ENCODE measurements at regions not wholly inside any gene's neighbourhood (a gene's known extent, or its start where the extent isn't known, plus 50 kb on each side); places are given as distances from the start of the nearest gene placed in this dataset.

DNA sequence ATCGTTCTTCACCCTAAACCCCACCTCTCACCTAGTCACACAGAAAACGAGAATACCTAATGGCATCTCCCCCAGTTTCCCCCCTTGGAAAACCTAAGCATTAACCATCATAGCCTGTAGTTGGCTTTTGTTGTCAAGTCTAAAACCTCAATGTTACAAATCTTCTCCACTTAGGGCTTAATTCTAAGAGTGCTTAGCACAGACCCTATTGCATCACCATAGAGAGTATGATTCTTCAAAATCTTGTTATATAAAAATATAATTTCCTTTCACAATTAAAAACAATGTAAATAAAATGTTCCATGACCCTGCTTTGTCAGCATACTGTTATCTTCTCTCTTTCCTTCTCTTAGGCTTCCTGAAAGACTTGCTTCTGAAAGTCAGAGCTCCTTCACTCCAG, 263.2 kb upstream of the RGS18 start:
- DNase-seq (ENCODE audit: low spot score) (no peak), ATAC-seq (no peak)
- H3K36me3 Mint-ChIP-seq, result no peaks in the 10 kb centered on the region
- H3K4me3 Mint-ChIP-seq, result no peak overlapping the region
- ChIA-PET CTCF (no interaction called here), POLR2A (no interaction called here)
- H3K27ac Mint-ChIP-seq, result no peak overlapping the region
- no peaks in the 10 kb centered on the region for H3K9me3 Mint-ChIP-seq
- H3K27me3 Mint-ChIP-seq (ENCODE audit: low read depth), result no peaks in the 10 kb centered on the region
- peaks cover 14% of the 10 kb centered on the region for H3K4me1 Mint-ChIP-seq
- TF ChIP-seq, protein P1, sequence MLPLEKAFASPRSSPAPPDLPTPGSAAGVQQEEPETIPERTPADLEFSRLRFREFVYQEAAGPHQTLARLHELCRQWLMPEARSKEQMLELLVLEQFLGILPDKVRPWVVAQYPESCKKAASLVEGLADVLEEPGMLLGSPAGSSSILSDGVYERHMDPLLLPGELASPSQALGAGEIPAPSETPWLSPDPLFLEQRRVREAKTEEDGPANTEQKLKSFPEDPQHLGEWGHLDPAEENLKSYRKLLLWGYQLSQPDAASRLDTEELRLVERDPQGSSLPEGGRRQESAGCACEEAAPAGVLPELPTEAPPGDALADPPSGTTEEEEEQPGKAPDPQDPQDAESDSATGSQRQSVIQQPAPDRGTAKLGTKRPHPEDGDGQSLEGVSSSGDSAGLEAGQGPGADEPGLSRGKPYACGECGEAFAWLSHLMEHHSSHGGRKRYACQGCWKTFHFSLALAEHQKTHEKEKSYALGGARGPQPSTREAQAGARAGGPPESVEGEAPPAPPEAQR (CRISPR knock-in tag; IDR thresholded peaks at IDR 0.05), result no peak
- TF ChIP-seq ZNF396 (CRISPR knock-in tag; IDR thresholded peaks at IDR 0.05; ENCODE audit: borderline replicate concordance) (no peak), GTF2I (CRISPR knock-in tag; conservative IDR thresholded peaks at IDR 0.05) (no peak), ESRRA (CRISPR knock-in tag; IDR thresholded peaks at IDR 0.05; ENCODE audit: borderline replicate concordance) (no peak), ZNF219 (CRISPR knock-in tag; IDR thresholded peaks at IDR 0.05; ENCODE audit: borderline replicate concordance) (no peak), ZNF416 (CRISPR knock-in tag; IDR thresholded peaks at IDR 0.05) (no peak)
- TF ChIP-seq, protein P2, sequence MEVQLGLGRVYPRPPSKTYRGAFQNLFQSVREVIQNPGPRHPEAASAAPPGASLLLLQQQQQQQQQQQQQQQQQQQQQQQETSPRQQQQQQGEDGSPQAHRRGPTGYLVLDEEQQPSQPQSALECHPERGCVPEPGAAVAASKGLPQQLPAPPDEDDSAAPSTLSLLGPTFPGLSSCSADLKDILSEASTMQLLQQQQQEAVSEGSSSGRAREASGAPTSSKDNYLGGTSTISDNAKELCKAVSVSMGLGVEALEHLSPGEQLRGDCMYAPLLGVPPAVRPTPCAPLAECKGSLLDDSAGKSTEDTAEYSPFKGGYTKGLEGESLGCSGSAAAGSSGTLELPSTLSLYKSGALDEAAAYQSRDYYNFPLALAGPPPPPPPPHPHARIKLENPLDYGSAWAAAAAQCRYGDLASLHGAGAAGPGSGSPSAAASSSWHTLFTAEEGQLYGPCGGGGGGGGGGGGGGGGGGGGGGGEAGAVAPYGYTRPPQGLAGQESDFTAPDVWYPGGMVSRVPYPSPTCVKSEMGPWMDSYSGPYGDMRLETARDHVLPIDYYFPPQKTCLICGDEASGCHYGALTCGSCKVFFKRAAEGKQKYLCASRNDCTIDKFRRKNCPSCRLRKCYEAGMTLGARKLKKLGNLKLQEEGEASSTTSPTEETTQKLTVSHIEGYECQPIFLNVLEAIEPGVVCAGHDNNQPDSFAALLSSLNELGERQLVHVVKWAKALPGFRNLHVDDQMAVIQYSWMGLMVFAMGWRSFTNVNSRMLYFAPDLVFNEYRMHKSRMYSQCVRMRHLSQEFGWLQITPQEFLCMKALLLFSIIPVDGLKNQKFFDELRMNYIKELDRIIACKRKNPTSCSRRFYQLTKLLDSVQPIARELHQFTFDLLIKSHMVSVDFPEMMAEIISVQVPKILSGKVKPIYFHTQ (CRISPR knock-in tag; IDR thresholded peaks at IDR 0.05), result no peak
- TF ChIP-seq, protein P3, sequence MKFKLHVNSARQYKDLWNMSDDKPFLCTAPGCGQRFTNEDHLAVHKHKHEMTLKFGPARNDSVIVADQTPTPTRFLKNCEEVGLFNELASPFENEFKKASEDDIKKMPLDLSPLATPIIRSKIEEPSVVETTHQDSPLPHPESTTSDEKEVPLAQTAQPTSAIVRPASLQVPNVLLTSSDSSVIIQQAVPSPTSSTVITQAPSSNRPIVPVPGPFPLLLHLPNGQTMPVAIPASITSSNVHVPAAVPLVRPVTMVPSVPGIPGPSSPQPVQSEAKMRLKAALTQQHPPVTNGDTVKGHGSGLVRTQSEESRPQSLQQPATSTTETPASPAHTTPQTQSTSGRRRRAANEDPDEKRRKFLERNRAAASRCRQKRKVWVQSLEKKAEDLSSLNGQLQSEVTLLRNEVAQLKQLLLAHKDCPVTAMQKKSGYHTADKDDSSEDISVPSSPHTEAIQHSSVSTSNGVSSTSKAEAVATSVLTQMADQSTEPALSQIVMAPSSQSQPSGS (CRISPR knock-in tag; IDR thresholded peaks at IDR 0.05; ENCODE audit: borderline replicate concordance, low read depth), result no peak

DNA sequence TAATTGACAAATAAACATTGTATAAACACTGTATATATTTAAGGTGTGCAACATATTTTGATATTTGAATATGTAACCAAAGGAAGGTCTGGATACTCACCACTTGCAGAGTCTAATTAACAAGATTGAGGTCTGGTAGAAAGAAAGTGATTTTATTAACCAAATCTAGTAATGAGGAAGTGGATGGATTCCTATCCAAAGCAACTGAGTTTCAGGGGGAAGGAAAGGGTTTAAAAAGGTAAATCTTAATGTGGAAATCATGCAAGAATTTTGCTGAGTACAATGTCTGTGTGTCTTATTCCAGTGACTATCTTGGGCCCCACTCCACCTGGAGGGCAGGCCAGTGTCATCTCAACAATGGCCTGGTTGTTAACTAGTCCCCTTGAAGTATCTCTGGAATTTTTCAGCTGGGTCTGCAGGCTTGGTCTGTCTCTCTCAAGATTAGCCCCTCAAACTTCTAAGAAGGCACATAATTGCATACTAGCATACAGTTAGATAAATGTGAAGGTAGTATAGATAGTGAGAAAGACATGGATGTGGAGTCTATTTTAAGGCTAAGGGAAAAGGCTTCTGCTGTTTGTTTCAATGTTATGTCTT, 262.7 kb upstream of the RGS18 start:
- Mint-ChIP-seq H3K36me3 (no peaks in the 10 kb centered on the region), H3K4me1 (peaks cover 14% of the 10 kb centered on the region), H3K4me3 (no peak overlapping the region), H3K27me3 (ENCODE audit: low read depth) (no peaks in the 10 kb centered on the region), H3K27ac (no peak overlapping the region), H3K9me3 (peaks cover 4% of the 10 kb centered on the region; the same call in 1 of the 2 replicates)
- no peak for TF ChIP-seq ZNF416 (CRISPR knock-in tag; IDR thresholded peaks at IDR 0.05)
- TF ChIP-seq CREB1 (CRISPR knock-in tag; IDR thresholded peaks at IDR 0.05), result no peak
- no peak for TF ChIP-seq ATF1 (CRISPR knock-in tag; IDR thresholded peaks at IDR 0.05)
- TF ChIP-seq, protein P4, sequence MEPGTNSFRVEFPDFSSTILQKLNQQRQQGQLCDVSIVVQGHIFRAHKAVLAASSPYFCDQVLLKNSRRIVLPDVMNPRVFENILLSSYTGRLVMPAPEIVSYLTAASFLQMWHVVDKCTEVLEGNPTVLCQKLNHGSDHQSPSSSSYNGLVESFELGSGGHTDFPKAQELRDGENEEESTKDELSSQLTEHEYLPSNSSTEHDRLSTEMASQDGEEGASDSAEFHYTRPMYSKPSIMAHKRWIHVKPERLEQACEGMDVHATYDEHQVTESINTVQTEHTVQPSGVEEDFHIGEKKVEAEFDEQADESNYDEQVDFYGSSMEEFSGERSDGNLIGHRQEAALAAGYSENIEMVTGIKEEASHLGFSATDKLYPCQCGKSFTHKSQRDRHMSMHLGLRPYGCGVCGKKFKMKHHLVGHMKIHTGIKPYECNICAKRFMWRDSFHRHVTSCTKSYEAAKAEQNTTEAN (CRISPR knock-in tag; IDR thresholded peaks at IDR 0.05), result no peak
- POLR2A ChIA-PET, result no interaction called here
- ATAC-seq (peak; percentile 84), DNase-seq (ENCODE audit: low spot score) (no peak)
- CTCF ChIA-PET, result no interaction called here

DNA sequence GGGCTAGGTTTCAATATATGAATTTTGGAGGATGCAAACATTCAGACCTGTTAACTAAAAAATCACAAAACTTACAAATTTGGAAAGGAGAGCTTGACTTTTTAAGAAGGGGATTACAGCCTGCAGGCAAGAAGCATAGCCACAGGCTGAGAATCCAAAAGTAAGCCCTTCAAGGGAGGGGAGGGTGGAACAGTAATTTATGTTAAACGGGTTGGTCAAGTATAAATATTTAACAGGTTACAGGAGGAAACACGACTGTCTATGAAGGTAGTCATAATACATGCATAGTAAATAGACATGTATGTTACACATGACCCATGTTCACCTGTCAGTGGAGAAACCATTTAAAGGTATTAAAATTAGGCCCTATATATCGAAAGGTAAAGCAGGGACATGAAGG, 261.1 kb upstream of the RGS18 start:
- no peak overlapping the region for H3K4me3 Mint-ChIP-seq
- H3K9me3 Mint-ChIP-seq, result peaks cover 18% of the 10 kb centered on the region
- peaks cover 14% of the 10 kb centered on the region for H3K36me3 Mint-ChIP-seq
- ChIA-PET CTCF (no interaction called here), POLR2A (no interaction called here)
- DNase-seq (ENCODE audit: low spot score) (no peak), ATAC-seq (no peak)
- no peaks in the 10 kb centered on the region for H3K27me3 Mint-ChIP-seq (ENCODE audit: low read depth)
- no peak overlapping the region for H3K27ac Mint-ChIP-seq
- H3K4me1 Mint-ChIP-seq, result peaks cover 22% of the 10 kb centered on the region
- TF ChIP-seq, protein P5, sequence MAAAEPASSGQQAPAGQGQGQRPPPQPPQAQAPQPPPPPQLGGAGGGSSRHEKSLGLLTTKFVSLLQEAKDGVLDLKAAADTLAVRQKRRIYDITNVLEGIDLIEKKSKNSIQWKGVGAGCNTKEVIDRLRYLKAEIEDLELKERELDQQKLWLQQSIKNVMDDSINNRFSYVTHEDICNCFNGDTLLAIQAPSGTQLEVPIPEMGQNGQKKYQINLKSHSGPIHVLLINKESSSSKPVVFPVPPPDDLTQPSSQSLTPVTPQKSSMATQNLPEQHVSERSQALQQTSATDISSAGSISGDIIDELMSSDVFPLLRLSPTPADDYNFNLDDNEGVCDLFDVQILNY (CRISPR knock-in tag; IDR thresholded peaks at IDR 0.05), result no peak
- no peak for TF ChIP-seq ETV6 (CRISPR knock-in tag; IDR thresholded peaks at IDR 0.05)
- TF ChIP-seq, protein P6, sequence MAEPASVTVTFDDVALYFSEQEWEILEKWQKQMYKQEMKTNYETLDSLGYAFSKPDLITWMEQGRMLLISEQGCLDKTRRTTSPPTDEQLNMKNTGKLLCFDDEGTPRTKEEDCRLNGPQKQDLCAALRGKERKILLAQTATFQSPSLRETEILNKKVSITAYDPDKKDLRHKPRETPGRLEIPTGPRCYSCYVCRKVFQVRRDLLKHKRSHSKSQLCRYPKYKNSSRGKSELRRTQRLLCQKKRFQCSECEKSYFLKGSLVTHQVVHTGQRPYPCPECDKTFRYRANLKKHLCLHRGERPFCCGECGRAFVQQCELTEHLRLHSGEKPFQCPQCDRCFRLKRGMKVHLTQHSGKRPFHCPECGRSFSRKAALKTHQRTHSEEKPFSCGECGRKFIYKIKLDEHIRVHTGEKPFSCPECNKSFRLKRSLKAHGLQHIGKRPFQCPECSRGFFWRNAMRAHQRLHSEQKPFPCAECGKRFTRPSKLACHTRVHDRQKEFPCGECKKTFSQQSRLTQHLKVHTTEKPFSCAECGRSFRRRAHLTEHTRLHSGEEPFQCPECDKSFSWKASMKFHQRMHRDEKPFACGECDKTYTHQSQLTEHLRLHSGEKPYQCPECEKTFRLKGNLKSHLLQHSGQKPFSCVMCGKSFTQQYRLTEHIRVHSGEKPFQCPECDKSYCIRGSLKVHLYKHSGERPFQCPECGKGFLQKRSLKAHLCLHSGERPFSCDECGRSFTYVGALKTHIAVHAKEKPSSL (CRISPR knock-in tag; conservative IDR thresholded peaks at IDR 0.05), result no peak
- TF ChIP-seq, protein P7, sequence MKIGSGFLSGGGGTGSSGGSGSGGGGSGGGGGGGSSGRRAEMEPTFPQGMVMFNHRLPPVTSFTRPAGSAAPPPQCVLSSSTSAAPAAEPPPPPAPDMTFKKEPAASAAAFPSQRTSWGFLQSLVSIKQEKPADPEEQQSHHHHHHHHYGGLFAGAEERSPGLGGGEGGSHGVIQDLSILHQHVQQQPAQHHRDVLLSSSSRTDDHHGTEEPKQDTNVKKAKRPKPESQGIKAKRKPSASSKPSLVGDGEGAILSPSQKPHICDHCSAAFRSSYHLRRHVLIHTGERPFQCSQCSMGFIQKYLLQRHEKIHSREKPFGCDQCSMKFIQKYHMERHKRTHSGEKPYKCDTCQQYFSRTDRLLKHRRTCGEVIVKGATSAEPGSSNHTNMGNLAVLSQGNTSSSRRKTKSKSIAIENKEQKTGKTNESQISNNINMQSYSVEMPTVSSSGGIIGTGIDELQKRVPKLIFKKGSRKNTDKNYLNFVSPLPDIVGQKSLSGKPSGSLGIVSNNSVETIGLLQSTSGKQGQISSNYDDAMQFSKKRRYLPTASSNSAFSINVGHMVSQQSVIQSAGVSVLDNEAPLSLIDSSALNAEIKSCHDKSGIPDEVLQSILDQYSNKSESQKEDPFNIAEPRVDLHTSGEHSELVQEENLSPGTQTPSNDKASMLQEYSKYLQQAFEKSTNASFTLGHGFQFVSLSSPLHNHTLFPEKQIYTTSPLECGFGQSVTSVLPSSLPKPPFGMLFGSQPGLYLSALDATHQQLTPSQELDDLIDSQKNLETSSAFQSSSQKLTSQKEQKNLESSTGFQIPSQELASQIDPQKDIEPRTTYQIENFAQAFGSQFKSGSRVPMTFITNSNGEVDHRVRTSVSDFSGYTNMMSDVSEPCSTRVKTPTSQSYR (CRISPR knock-in tag; IDR thresholded peaks at IDR 0.05), result no peak
